ENCODE measurements at regions not wholly inside any gene's neighbourhood (a gene's known extent, or its start where the extent isn't known, plus 50 kb on each side); places are given as distances from the start of the nearest gene placed in this dataset.

DNA sequence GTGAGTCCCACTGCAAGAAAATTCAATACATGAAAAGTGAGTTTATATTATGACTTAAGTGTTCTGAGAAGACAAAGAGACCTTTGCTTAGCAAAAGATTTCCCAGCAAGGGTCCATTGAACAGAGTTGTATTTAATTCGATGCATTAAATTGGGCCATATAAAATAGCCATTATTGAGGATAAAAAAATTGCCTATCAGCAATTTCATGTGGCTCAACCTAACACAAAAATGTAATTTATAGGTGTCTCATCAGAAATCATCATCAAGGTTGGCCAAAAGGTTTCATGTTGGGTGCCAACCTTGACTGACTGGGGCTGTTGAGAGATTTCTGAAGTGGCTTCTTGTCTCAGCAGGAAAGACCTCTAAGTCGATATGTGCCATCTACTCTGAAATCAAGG, 84.8 kb upstream of the TOX3 start:
- TF ChIP-seq POLR2A (IDR thresholded peaks at IDR 0.05; ENCODE audit: low read depth) (no peak), POLR2AphosphoS5 (IDR thresholded peaks at IDR 0.05) (no peak), EP300 (IDR thresholded peaks at IDR 0.05) (no peak)
- TF ChIP-seq, protein P1, sequence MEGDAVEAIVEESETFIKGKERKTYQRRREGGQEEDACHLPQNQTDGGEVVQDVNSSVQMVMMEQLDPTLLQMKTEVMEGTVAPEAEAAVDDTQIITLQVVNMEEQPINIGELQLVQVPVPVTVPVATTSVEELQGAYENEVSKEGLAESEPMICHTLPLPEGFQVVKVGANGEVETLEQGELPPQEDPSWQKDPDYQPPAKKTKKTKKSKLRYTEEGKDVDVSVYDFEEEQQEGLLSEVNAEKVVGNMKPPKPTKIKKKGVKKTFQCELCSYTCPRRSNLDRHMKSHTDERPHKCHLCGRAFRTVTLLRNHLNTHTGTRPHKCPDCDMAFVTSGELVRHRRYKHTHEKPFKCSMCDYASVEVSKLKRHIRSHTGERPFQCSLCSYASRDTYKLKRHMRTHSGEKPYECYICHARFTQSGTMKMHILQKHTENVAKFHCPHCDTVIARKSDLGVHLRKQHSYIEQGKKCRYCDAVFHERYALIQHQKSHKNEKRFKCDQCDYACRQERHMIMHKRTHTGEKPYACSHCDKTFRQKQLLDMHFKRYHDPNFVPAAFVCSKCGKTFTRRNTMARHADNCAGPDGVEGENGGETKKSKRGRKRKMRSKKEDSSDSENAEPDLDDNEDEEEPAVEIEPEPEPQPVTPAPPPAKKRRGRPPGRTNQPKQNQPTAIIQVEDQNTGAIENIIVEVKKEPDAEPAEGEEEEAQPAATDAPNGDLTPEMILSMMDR (IDR thresholded peaks at IDR 0.05) = no peak
